Eye (tissue), 1 donor: ENCODE measurements at regions not wholly inside any gene's neighbourhood (a gene's known extent, or its start where the extent isn't known, plus 50 kb on each side); places are given as distances from the start of the nearest gene placed in this dataset.
"Not testable (repeated sequence)": the region's sequence is repeated elsewhere in the genome, so short reads cannot be mapped to it uniquely, and the experiment has no call there.

Experiments
- DNase-seq: peaks from one replicate; pipeline ENCODE4 v3.0.0-alpha.2; 2015

DNA sequence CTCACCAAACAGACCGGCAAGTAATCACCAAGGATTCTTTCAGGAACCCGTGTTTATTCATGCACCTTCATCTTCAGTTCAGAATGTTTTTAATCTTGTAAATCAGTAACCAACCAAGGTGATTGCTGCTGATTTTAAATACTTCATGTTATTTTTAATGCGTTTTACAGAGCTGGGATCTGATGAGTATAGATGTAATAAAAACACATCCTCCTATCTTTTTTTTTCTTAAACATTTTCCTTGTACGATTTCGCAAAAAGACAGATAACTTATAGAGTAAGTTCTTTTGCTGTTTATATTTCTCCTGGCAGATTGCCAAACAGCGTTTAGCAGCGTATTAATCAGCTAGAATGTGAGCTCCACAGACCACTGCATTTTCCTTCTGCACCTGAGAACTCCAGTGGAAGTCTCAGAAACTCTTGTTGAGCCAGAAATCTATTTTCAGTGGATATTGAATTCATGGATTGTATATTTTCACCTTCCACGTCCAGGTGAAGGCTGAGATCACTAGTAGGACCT, 397.8 kb upstream of the NRP1 start:
- DNase-seq, result peak; percentile 51

DNA sequence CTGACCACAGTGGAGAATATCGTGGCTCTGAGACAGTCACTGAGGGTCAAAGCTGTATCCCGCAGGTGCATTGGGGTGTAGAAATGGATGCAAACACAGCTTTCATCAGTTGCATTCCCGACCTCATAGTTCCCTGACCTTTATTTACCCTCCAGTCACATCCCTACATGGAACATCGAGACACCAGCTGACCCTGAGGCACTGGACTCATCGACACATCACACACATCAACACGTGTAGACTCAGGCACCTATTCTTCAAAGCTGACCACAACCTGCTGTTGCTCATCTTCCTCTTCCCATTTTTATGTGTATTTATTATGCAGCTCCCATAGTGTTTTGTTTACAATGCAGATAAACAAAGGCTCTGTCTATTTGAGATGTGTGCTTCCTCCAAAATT, 396.9 kb upstream of the NRP1 start:
- no peak for DNase-seq

DNA sequence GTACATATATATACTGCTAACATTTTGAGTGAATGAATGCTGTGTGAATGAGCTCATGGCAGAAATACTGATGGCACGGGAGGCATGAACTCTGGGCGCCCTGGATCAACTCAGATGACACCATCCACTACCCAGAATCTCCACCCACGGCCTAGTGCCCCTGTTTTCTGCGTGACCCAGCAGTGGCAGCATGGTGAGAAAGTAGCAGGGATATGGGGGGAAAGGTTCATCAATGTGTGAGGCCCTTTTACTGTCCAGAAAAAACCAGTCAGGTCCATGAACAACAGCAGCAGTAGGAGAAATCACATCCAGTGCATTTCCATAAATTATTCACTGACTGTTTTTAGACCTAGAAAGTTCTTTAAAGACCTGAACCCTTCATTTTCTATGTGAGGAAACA, 391.0 kb upstream of the NRP1 start:
- DNase-seq, result no peak

DNA sequence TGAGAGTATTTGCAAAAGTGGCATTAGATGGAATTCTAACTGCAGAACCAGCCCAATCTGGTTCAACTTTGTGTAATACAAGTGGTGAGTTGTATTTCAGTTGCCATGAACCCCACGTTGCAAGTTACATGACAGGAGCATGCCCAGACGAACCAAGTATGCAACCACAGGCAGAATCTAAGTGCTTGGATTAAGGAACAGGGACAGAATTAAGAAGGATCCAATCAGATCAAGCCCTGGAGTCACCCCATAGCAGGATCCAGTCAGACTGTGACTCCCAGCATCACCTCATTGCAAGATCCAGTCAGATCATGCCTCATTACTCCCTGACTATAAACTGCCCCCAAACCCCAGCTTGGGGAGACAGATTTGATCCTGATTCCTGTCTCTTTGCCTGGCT, 388.7 kb upstream of the NRP1 start:
- DNase-seq, result no peak

DNA sequence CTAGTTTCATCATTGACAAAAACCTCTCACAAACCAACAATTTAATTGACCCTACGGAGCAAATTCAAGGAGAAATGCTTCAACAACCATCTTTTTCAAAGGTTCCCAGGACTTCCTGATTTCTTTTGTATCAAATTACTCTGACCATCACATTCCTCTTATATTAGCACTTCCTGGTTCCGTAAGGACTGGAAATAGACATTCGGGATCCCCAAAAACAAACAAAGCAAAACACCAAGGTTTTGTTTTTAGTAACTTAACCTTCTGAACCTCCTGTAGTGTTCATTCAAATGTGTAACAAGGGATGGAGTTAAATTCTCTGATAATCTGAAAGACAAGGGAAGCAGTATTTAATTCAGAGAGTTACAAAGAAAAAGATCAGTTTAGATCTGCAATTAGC, 387.6 kb upstream of the NRP1 start:
- no peak for DNase-seq

DNA sequence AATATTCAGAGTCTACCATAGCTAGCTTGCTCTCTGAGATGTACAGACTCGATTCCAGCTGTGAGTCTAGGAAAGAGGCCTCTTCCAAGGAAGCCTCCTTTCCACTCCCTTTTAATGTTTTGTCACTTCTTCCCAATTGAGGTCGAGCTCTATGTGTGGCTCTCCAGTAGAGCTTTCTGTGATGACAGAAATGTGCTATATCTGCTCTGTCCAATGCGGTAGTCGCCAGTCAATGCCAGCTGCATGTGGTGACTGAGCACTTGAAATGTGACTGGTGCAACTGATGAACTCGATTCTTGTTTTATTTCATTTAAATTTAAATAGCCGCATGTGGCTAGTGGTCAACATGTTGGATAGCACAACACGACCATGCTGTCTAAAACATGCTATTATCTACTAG, 387.0 kb upstream of the NRP1 start:
- no peak for DNase-seq

DNA sequence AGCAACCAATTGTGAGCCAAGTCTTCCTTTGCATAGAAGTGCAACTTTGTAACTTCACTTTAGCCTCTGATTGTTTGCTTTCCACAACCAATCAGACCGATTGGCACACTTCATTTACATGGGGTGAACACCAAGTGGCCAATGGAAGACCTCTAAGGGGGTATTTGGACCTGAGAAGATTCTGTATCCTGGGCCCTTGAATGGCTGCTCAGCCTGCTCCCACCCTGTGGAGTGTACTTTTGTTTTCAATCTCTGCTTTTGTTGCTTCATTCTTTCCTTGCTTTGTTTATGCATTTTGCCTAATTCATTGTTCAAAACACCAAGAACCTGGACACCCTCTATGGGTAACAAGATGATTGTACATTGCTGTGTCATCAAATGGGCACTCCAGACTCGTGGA, 385.7 kb upstream of the NRP1 start:
- DNase-seq, result no peak

DNA sequence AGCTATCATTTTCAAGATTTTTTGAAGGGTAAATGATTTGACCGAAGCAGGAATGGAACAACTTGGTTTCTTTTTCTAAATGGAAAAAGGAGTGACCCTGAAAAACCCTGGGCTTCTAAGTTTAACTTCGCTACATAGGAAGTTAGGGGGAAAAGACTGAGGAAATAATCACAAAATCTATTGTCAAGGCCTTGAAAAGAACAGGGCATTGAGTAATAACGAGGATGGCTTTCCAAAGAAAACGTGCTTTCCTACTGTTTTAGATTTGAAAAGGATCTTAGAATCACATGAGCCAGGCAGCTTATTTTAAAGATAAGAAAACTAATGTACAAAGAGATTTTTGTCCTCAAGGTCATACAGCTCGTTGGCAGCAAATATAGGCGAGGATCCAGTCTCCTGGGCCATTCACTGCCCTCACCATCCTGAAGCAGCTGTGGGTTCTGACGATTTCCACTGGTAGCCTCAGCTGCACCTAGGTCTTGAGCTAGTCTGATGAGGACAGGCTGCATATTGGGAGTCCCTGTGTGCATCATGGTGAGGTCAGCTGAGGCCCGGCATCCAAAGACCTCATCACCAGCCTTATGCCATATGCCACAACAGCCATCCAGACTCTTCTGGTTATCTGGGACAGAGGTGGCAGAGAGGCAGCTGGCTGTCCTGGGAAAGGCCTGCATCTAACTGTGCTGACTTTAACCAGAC, 384.7 kb upstream of the NRP1 start:
- DNase-seq, result no peak

DNA sequence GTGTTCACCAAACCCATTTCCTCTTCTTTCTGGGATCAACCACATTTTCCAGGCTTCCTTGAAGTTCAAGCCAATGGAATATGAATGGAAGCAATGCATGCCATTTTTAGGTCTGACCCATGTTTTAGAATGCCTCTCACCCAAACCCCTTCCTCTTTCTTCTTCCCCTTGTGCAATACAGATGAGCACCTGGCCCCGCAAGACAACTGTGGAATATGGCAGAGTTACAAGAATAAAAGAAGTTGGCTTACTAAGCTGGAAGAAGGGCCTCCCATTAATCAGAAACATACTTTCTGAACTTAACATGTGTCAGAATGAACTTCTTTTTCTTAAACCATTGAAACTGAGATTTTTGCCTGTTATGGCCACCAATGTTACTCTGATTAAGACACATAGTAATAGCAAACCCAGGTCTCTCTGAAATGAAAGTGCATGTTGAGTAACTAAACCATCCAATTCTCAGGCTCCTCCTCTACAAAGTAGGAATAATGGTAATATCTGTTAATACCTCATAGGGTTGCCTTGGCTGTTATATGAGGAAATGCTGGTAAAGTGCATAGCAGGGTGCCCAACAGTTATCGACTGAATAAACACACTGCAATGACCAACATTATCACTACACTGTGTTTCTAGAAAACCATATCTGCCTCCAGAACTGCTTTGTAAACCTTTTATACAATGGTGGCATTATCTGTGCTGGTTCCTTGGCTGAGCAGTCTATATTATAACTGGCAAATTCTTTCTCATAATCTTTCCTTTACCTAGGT, 382.2 kb upstream of the NRP1 start:
- no peak for DNase-seq

DNA sequence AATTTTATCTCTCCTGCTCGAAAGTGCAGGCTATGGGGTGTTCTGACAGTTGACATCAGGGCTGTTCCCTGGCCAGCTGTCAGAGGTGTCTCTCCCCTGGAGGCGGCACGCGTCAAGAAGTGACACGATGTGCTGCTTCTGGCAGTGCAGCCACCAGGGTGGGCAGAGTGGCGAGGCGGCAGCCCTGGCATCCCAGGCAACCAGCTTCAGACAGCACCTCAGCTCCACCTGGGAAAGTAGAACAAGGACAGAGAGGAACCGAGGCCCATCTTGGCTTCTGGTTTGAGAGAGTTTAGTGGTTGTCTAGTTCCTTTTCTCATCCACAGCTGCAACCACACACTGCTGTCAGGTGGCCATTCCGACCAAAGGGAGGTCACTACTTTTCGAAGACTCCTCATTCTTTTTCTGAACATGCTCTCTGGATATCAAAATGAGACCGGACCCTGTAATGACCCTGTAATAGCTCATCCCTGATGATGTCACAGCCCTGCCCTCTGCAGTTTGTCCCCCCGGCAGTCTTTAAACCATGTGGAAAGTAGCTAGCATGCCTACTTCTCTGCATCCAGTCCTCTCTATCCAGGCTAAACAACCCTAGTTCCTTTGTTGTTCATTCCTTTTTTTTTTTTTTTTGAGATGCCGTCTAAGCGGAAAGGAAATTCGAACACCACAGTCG, 381.0 kb upstream of the NRP1 start:
- no peak for DNase-seq

DNA sequence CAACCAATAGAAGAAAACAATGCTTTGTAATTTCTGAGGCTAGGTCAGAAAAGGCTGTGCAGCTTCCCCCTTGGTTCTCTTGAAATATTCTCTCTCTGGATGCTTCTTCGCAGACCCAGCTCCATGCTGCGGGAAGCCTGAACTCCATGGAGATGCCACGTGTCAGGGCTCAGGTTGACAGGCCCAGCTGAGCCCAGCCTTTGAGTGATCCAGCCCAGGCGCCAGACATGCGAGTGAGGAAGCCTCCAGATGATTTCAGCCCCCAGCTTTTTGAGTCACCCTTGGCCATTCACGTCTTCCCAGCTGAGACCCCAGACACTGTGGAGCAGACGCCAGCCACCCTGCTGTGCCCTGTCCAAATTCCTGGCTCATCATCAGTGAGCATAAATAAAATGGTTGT, 378.4 kb upstream of the NRP1 start:
- DNase-seq, result peak; percentile 76

DNA sequence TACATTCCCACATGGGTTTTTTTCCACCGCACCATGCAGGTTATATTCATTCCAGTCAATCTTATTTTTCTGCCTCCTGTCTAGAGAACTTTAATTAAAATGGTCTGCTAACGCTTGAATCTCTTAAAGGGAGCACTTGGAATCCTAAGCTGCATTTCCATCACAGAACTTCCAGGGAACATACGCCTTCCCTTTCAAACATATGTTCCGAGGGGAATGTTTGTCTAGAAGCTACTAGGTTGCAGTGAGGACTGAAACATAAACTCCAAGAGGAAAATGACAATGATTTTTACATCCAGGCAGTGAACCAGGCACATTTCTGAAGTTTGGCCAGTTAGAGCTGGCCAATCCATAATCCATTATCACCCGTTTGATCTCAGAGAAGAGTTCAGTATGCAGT, 375.5 kb upstream of the NRP1 start:
- no peak for DNase-seq

DNA sequence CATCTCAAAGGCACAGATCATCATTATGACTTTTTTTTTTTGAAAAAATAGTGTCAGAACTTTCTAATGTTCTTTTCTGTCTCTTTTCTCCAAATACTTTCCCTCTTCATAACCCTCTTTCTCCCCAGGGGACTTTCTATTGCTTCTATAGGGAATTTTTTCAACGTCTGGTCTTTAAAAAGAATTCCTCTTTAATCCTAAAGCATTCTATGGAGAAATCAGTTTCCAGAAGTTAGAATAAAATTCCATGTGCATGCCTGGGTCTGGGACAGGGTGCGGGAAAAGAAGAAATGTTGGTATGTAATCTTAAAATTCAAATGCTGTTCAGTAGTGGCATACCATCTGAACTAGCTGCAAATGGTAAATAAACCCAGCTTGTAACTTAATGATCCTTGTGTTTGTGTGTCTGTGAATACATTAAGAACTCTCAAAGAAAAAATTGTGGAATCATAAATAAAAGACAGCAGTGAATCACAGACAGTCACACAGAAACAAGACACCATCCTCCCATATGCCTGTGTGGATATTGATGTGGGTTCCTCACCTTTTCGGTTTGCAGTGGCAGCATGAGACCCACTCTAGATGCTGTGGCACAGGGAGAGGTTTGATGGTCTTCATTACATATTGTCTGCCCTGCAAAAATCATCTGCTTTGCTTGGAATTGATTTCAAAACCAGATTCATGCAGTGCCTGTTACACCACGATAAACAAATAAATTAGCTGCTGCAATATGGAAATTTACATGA, 374.7 kb upstream of the NRP1 start:
- no peak for DNase-seq

DNA sequence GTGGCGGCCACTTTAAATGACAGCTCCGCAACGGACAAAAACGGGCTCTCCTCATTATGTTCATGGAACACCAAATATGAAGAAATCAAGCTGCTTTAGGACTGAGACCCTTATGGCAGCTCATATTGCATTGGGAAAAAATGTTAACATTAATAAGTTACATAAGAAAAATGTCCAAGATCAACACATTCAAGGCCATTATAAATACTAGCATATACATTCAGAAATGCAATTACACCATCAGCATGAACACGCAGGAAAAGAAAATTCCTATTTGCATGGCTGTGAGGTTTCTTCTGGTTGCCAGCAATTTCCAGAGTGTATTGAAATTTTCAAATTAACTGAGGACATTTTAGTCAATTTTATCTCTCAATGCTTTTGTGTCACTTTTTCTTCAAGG, 374.1 kb upstream of the NRP1 start:
- DNase-seq, result no peak

DNA sequence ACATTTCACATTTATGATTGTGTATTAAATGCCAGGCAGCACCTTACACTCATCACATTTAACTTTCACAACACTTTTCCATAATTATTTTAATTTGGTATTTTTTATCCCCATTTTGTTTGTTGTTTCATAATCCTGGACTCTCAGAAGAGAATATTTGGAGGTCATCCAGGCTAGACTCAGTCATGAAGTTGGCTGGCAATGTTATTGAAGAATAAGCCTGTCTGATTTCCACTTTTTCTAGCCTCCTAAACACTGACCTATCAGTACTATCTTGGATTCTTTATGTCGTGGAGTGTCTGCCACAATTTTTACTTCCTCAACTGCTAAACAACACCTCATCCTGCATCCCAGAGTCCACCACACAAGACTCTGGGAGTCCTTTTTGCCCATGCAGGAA, 372.3 kb upstream of the NRP1 start:
- no peak for DNase-seq

DNA sequence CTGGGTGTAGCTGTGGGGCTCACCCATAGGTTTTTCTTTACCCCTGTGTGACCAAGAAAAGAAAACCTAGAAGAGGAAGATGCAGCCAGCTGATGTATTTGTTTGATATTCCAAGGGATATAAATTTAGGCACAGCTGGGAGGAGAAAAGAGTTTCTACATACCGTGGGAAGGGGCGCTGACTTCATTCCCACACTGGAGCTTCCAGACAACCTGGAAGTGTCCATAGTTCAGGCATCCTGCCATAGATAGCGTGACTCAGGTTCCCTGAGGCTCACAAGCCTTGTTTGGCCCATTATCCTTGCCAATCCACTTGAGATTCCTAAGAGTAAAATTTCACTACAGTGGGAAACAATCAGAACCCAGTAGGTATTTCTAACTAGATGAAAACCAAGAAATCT, 371.7 kb upstream of the NRP1 start:
- no peak for DNase-seq

DNA sequence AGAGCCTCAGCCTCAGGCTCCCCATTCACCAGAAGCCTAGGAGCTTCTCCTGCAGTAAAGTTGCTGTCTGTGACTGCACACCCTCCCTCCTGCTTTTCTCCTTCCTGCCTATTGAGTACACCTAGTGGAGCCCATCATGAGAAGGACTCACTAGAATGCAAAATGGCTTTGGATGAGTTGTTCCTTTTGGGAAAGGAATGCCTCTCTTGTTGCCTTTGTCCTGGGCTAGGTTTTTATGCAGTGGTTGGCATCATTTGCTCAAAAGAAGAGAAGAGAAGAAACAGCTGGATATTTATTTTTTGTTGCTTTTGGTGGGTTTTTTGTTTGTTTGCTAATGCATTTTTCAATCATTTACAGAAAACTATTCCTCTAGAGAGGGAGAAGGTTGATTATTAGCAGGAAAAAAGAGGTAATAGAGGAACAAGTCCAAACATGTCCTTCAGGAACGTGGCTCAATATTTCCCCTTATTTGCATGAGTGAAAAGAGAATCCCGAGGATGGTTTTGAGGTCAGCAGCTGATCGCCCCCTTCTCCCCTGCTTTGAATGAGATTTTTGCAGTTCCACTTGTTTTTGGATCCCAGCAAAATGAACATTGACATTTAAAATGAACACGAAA, 369.9 kb upstream of the NRP1 start:
- DNase-seq, result no peak

DNA sequence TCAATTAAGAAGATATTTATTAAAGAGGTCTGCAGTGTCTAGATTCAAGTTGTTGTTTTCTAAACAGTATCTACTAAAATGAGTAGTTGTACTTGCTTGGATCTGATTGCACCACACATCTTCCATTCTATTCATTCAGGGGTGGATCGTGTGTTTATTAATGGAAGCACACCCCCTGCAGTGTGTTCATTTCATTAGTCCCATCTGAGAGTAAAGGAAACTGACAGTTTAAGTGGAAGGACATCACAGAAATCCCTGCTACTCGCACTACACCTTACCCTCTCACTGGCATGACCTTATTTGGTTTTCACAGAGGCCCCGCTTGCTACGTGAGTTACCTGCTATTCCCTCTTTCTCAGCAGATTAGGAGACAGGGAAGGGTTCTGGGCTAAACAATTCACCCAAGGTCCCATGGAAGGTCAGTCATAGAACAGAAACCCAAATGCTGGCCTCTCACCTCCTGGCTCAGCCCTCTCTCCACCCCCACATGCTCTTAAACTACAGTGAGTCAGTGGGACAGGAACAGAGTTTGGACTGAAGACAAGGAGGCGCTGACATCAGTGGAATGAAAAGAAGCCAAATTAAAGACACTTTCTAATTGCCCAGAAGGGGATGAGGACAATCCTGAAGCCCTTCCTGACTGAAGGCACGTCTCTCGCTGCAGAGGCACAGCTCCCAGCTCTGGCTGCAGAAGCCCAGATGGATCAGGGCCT, 369.2 kb upstream of the NRP1 start:
- peak; percentile 80 for DNase-seq

DNA sequence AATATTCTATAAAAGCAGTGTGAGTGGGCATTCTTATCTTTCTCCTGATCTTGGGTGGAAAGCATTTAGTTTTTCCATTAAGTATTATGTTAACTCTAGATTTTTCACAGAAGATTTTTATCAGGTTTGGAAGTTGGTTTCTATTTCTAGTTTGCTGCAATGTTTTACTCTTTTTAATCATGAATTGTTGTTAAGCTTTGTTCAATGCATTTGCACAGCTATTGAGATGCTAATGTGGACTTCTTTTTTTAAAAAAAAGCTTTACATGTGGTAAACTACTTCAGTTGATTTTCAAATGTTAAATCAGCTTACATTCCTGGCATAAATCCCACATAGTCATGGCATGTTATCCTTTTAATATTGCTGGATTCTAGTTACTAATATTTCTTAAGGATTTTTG, 363.6 kb upstream of the NRP1 start:
- DNase-seq, result no peak

DNA sequence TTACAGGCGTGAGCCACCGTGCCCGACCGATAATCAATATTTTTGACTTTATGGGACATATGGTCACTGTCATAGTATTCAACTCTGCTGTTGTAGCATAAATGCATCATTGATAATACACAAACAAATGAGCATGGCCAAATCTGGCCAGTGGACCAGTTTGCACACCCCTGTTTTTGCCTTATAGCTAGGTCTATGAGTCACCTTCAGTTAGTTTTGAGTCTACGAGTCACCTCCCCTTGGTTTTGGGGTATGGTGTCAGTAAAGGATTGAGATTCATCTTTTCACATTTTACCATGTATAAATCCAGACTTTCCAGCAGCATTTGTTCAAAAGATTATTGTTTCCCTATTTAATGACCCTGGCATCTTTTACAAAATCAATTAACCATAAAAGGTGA, 362.5 kb upstream of the NRP1 start:
- no peak for DNase-seq

DNA sequence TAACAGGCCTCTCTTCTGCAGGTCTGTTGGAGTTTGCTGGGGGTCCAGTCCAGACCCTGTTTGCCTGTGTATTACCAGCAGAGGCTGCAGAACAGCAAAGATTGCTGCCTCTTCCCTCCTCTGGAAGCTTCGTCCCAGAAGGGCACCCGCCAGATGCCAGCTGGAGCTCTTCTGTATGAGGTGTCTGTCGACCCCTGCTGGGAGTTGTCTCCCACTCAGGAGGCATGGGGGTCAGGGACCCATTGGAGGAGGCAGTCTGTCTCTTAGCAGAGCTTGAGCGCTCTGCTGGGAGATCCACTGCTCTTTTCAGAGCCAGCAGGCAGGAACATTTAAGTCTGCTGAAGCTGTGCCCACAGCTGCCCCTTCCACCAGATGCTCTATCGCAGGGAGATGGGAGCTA, 361.1 kb upstream of the NRP1 start:
- DNase-seq, result no peak

DNA sequence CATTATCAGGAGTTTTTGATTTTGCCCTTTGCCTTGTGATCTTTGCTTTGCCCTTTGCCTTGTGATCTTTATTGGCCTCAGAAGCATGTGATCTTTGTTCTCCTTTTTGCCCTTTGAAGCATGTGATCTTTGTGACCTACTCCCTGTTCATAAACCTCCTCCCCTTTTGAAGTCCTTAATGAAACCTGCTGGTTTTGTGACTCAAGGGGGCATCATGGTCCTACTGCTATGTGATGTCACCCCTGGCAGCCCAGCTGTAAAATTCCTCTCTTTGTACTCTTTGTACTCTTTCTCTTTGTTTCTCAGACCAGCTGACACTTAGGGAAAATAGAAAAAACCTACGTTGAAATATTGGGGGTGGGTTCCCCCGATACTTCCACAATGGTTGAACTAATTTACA, 356.1 kb upstream of the NRP1 start:
- DNase-seq, result not testable (repeated sequence)
